A549 (cell line): ENCODE measurements at regions not wholly inside any gene's neighbourhood (a gene's known extent, or its start where the extent isn't known, plus 50 kb on each side); places are given as distances from the start of the nearest gene placed in this dataset.

ENCODE experiments used
- ATAC-seq, 2 experiments: fragments of 200-7000 bp in 1 of 2; fragments of >200 bp in 1 of 2; cut with Nextera tagmentation in 1 of 2; cut with Tn5 transposase in 1 of 2; 3 replicates each; pipeline versions ENCODE4 v1.8.0 to v1.9.1; 2018 to 2020; ENCODE audit warnings: mild to moderate bottlenecking in 1 of 2, moderate library complexity in 1 of 2
- CTCF ChIA-PET: fragments of 300-600 bp; sonication (Branson Sonifier 250); formaldehyde crosslinking; extraction: SDS; loops from one replicate; lab custom pipeline; 2021; ENCODE audit warnings: antibody characterized with exemption, inconsistent platforms; lab: Yijun Ruan, JAX
- POLR2A ChIA-PET: fragments of 350-600 bp; formaldehyde crosslinking; extraction: SDS; loops from one replicate; lab custom pipeline; 2021; ENCODE audit warnings: antibody characterized with exemption, inconsistent platforms; lab: Yijun Ruan, JAX
- DNase-seq, 2 experiments: peaks; one replicate each; pipeline versions ENCODE4 v3.0.0 to v3.0.0-alpha.2; 2011 to 2016; ENCODE audit warnings: low read depth in 1 of 2, low spot score in 1 of 2
- FAIRE-seq: peaks from 2 replicates; lab custom pipeline; 2011; peaks lifted over from hg19 to GRCh38; lab: Jason Lieb, UNC
- H3K27ac ChIP-seq, 2 experiments: fragments of >200 bp; sonication (Bioruptor Twin); formaldehyde crosslinking; 3 replicates each; pipeline ENCODE4 v1.5.1; 2016 to 2017
- H3K4me1 ChIP-seq: fragments of >200 bp; sonication (Bioruptor Twin); formaldehyde crosslinking; 3 replicates; pipeline ENCODE4 v1.6.1; 2016
- H3K4me2 ChIP-seq: fragments of >200 bp; sonication (Bioruptor Twin); formaldehyde crosslinking; 3 replicates; pipeline ENCODE4 v1.6.1; 2016
- H3K4me3 ChIP-seq: fragments of >200 bp; sonication (Bioruptor Twin); formaldehyde crosslinking; 3 replicates; pipeline ENCODE4 v1.5.1; 2016
- H3K9me3 ChIP-seq: fragments of >200 bp; sonication (Bioruptor Twin); formaldehyde crosslinking; 3 replicates; pipeline ENCODE4 v1.6.1; 2016
- CBX2 ChIP-seq: fragments of 200-600 bp; sonication (generic); IDR thresholded peaks from 2 replicates; pipeline ENCODE4 v1.6.1; 2016; ENCODE audit warnings: low read depth, mild to moderate bottlenecking, borderline replicate concordance
- CEBPB ChIP-seq, 2 experiments: fragments of >200 bp in 1 of 2; sonication (Bioruptor Twin) in 1 of 2; formaldehyde crosslinking in 1 of 2; IDR thresholded peaks; 2 replicates each; pipeline ENCODE4 v1.6.1; 2012 to 2016
- CHD4 ChIP-seq: fragments of 200-600 bp; sonication (generic); IDR thresholded peaks from 2 replicates; pipeline ENCODE4 v1.6.1; 2016; ENCODE audit warnings: antibody characterized with exemption, mild to moderate bottlenecking, borderline replicate concordance
- EHMT2 ChIP-seq: fragments of 200-600 bp; sonication (generic); IDR thresholded peaks from 2 replicates; pipeline ENCODE4 v1.6.1; 2016; ENCODE audit warnings: antibody characterized with exemption, low read depth, mild to moderate bottlenecking, moderate library complexity
- EP300 ChIP-seq, 2 experiments: fragments of >200 bp; sonication (Bioruptor Twin); formaldehyde crosslinking; IDR thresholded peaks; 2 replicates in 1 of 2; 3 replicates in 1 of 2; pipeline ENCODE4 v1.6.1; 2016 to 2017
- ESRRA ChIP-seq: fragments of 150-350 bp; IDR thresholded peaks from 2 replicates; pipeline ENCODE4 v1.6.1; 2014; ENCODE audit warnings: mild to moderate bottlenecking, low read length, borderline replicate concordance
- HDAC2 ChIP-seq: fragments of 200-600 bp; sonication (generic); IDR thresholded peaks from 2 replicates; pipeline ENCODE4 v1.6.1; 2016
- HOXA7 ChIP-seq: fragments of 250-450 bp; sonication (Bioruptor Pico); IDR thresholded peaks from 2 replicates; pipeline ENCODE4 v1.5.0; 2020; ENCODE audit warnings: mild to moderate bottlenecking, moderate library complexity
- HOXB13 ChIP-seq: fragments of 250-450 bp; sonication (Bioruptor Pico); IDR thresholded peaks from 2 replicates; pipeline ENCODE4 v1.5.0; 2020; ENCODE audit warnings: low read depth, mild to moderate bottlenecking, moderate library complexity
- HOXB5 ChIP-seq: fragments of 250-450 bp; sonication (Bioruptor Pico); IDR thresholded peaks from 2 replicates; pipeline ENCODE4 v1.5.0; 2020; ENCODE audit warnings: mild to moderate bottlenecking, moderate library complexity
- JUNB ChIP-seq: fragments of >200 bp; sonication (Bioruptor Twin); formaldehyde crosslinking; IDR thresholded peaks from 2 replicates; pipeline ENCODE4 v1.6.1; 2016
- KDM1A ChIP-seq: fragments of 200-600 bp; sonication (generic); IDR thresholded peaks from 2 replicates; pipeline ENCODE4 v1.6.1; 2016; ENCODE audit warnings: low read depth, mild to moderate bottlenecking
- KDM5A ChIP-seq: fragments of 200-600 bp; sonication (generic); IDR thresholded peaks from 2 replicates; pipeline ENCODE4 v1.6.1; 2016; ENCODE audit warnings: antibody characterized with exemption, mild to moderate bottlenecking
- MAFK ChIP-seq: fragments of 450-650 bp; IDR thresholded peaks from 2 replicates; pipeline ENCODE4 v1.6.1; 2014; ENCODE audit not compliant: partially characterized antibody
- MAZ ChIP-seq: fragments of 150-350 bp; IDR thresholded peaks from 2 replicates; pipeline ENCODE4 v1.6.1; 2014; ENCODE audit warnings: antibody characterized with exemption, low read depth, low read length, borderline replicate concordance
- NPAS2 ChIP-seq: fragments of 250-450 bp; sonication (Bioruptor Pico); IDR thresholded peaks from 2 replicates; pipeline ENCODE4 v1.8.0; 2022; ENCODE audit warnings: mild to moderate bottlenecking, moderate library complexity, borderline replicate concordance
- RARB ChIP-seq: fragments of 250-450 bp; sonication (Bioruptor Pico); IDR thresholded peaks from 2 replicates; pipeline ENCODE4 v1.8.0; 2021; ENCODE audit warnings: mild to moderate bottlenecking, moderate library complexity
- RFX5 ChIP-seq: fragments of 450-650 bp; IDR thresholded peaks from 2 replicates; pipeline ENCODE4 v1.7.1; 2014; ENCODE audit warnings: antibody characterized with exemption, mild to moderate bottlenecking, moderate library complexity
- TFCP2L1 ChIP-seq: fragments of 250-450 bp; sonication (Bioruptor Pico); IDR thresholded peaks from 2 replicates; pipeline ENCODE4 v1.5.0; 2021; ENCODE audit warnings: mild to moderate bottlenecking
- TP53 ChIP-seq: fragments of 250-450 bp; sonication (Bioruptor Pico); IDR thresholded peaks from 2 replicates; pipeline ENCODE4 v1.5.0; 2021; ENCODE audit warnings: mild to moderate bottlenecking, moderate library complexity
- WGBS: methylation state at CpG from one replicate; pipeline ENCODE4 v1.1.6; 2017; ENCODE audit errors: missing lambda C conversion rate; 5-methylcytosine and 5-hydroxymethylcytosine counted together
- TF ChIP-seq, protein P1 (sequence below): IDR thresholded peaks from 2 replicates; pipeline ENCODE4 v1.6.1; 2012
- TF ChIP-seq, protein P2 (sequence below): IDR thresholded peaks from 2 replicates; pipeline ENCODE4 v1.6.1; 2012; ENCODE audit warnings: low read depth, borderline replicate concordance
- TF ChIP-seq, protein P3 (sequence below): fragments of 250-450 bp; sonication (Bioruptor Pico); IDR thresholded peaks from 2 replicates; pipeline ENCODE4 v1.5.0; 2021; ENCODE audit warnings: mild to moderate bottlenecking, moderate library complexity, borderline replicate concordance
- TF ChIP-seq, protein P4 (sequence below): fragments of 200-600 bp; sonication (generic); IDR thresholded peaks from 2 replicates; pipeline ENCODE4 v1.6.1; 2016; ENCODE audit warnings: antibody characterized with exemption, mild to moderate bottlenecking, moderate library complexity

DNA sequence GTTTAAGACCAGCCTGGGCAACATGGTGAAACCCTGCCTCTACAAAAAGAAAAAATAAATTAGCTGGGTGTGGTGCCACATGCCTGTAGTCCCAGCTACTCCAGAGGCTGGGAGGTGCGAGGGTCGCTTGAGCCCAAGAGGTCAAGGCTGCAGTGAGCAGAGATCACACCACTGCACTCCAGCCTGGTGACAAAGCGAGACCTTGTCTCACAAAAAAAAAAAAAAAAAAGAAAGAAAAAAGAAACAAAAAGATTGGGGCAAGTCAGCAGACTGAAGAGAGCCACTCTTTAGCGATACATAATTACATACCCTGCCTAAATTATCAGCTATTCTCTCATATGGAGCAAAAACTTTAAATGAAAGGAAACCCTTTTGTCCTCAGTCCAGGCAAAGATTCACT, 53.6 kb upstream of the MAP3K13 start:
- POLR2A ChIA-PET: no interaction called here
- CTCF ChIA-PET: interaction anchor here (0.5 to 0.6 kb wide), 3 partner anchors 38 to 115 kb away, joined by 3 read pairs; no protein-coding TSS in a partner anchor

DNA sequence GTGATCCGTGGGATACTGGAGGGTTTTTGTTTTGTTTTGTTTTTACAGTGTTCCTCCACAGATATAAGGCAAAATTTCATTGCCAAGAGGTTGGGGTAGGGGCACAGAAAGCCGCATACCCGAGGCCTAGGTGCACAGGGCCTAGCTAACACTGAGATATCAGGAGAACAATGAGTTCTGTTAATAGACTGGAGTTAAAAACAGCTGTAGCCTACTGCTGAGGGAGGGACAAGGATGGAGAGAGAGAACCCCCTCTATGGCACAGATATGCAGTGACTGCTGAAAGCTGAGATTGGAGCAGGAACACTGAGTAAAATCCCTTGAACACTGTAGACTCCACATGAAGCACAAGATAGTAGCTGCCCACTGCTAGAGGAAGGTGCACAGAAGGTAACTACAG, 53.1 kb upstream of the MAP3K13 start:
- H3K27ac ChIP-seq: no peak overlapping the region
- DNase-seq (no peak), FAIRE-seq (no peak), ATAC-seq (no peak)
- no peak overlapping the region for H3K4me3 ChIP-seq
- POLR2A ChIA-PET: no interaction called here
- peaks cover 20% of the 10 kb centered on the region for H3K9me3 ChIP-seq
- WGBS: 80% methylated on average over 3 of the region's 3 CpGs
- CTCF ChIA-PET: interaction anchor here (0.5 to 0.6 kb wide), 3 partner anchors 38 to 115 kb away, joined by 3 read pairs; no protein-coding TSS in a partner anchor
- TF ChIP-seq NPAS2 (CRISPR knock-in tag) (no peak), EP300 (IDR thresholded peaks at IDR 0.05) (no peak)
- TF ChIP-seq, protein P1, sequence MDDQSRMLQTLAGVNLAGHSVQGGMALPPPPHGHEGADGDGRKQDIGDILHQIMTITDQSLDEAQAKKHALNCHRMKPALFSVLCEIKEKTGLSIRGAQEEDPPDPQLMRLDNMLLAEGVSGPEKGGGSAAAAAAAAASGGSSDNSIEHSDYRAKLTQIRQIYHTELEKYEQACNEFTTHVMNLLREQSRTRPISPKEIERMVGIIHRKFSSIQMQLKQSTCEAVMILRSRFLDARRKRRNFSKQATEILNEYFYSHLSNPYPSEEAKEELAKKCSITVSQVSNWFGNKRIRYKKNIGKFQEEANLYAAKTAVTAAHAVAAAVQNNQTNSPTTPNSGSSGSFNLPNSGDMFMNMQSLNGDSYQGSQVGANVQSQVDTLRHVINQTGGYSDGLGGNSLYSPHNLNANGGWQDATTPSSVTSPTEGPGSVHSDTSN: no peak
- TF ChIP-seq, all 56 proteins: peak for 0
- Histone ChIP-seq H3K4me1 (no peaks in the 10 kb centered on the region), H3K4me2 (no peak overlapping the region)

More for the DNA sequence above, 53.6 kb upstream of the MAP3K13 start:
- WGBS: 49% methylated on average over 3 of the region's 4 CpGs
- Histone ChIP-seq H3K4me1 (no peaks in the 10 kb centered on the region), H3K9me3 (peaks cover 20% of the 10 kb centered on the region), H3K4me2 (no peak overlapping the region)
- ATAC-seq: no peak
- FAIRE-seq: no peak
- DNase-seq: no peak
- no peak for TF ChIP-seq TP53 (CRISPR knock-in tag)
- TF ChIP-seq, protein P2, sequence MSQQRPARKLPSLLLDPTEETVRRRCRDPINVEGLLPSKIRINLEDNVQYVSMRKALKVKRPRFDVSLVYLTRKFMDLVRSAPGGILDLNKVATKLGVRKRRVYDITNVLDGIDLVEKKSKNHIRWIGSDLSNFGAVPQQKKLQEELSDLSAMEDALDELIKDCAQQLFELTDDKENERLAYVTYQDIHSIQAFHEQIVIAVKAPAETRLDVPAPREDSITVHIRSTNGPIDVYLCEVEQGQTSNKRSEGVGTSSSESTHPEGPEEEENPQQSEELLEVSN: no peak
- TF ChIP-seq HDAC2: no peak
- no peak for TF ChIP-seq KDM5A
- TF ChIP-seq RARB (CRISPR knock-in tag): no peak
- TF ChIP-seq, protein P1: no peak
- TF ChIP-seq HOXB13 (CRISPR knock-in tag): no peak
- TF ChIP-seq CBX2: no peak
- TF ChIP-seq EHMT2: no peak
- TF ChIP-seq HOXA7 (CRISPR knock-in tag): no peak
- no peak for TF ChIP-seq CHD4
- no peak for TF ChIP-seq KDM1A
- TF ChIP-seq MAZ: no peak
- no peak for TF ChIP-seq NPAS2 (CRISPR knock-in tag)
- no peak for TF ChIP-seq TFCP2L1 (CRISPR knock-in tag)
- TF ChIP-seq, all 56 proteins: peak for 0
- Histone ChIP-seq H3K4me3 (no peak overlapping the region), H3K27ac (no peak overlapping the region)

DNA sequence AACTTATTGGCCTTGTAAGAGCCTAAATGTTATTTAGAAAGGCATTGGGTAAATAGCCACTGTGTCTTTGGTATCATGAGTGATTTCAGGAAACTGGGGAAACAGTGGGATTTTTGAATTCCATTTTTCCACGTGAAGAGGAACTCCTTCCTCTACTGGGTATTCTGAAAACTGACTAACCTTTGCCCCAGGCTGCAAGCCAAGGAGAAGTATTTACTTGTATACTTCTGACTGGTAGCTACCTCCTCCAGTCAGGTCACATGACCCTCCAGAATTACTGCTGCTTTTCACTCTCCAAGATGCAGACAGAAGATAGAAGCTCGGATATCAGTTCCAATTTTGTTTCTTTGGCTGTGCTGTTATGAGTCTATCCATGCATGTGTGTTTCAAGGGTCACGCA, 50.9 kb upstream of the MAP3K13 start:
- WGBS: 66% methylated on average over 3 of the region's 3 CpGs
- no peak for ATAC-seq
- Histone ChIP-seq H3K4me1 (peaks cover 11% of the 10 kb centered on the region), H3K9me3 (peaks cover 19% of the 10 kb centered on the region), H3K4me3 (no peak overlapping the region), H3K27ac (no peak overlapping the region), H3K4me2 (no peak overlapping the region)
- no peak for DNase-seq
- FAIRE-seq: no peak
- CTCF ChIA-PET: no interaction called here
- POLR2A ChIA-PET: no interaction called here
- TF ChIP-seq CEBPB (IDR thresholded peaks at IDR 0.05) (no peak), RFX5 (no peak), HOXB13 (CRISPR knock-in tag) (no peak), KDM1A (no peak), RARB (CRISPR knock-in tag) (no peak), HOXB5 (CRISPR knock-in tag) (no peak), EHMT2 (no peak), ESRRA (no peak), JUNB (no peak), MAFK (no peak)
- TF ChIP-seq, protein P3, sequence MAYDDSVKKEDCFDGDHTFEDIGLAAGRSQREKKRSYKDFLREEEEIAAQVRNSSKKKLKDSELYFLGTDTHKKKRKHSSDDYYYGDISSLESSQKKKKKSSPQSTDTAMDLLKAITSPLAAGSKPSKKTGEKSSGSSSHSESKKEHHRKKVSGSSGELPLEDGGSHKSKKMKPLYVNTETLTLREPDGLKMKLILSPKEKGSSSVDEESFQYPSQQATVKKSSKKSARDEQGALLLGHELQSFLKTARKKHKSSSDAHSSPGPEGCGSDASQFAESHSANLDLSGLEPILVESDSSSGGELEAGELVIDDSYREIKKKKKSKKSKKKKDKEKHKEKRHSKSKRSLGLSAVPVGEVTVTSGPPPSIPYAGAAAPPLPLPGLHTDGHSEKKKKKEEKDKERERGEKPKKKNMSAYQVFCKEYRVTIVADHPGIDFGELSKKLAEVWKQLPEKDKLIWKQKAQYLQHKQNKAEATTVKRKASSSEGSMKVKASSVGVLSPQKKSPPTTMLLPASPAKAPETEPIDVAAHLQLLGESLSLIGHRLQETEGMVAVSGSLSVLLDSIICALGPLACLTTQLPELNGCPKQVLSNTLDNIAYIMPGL (CRISPR knock-in tag): no peak
- TF ChIP-seq, protein P4, sequence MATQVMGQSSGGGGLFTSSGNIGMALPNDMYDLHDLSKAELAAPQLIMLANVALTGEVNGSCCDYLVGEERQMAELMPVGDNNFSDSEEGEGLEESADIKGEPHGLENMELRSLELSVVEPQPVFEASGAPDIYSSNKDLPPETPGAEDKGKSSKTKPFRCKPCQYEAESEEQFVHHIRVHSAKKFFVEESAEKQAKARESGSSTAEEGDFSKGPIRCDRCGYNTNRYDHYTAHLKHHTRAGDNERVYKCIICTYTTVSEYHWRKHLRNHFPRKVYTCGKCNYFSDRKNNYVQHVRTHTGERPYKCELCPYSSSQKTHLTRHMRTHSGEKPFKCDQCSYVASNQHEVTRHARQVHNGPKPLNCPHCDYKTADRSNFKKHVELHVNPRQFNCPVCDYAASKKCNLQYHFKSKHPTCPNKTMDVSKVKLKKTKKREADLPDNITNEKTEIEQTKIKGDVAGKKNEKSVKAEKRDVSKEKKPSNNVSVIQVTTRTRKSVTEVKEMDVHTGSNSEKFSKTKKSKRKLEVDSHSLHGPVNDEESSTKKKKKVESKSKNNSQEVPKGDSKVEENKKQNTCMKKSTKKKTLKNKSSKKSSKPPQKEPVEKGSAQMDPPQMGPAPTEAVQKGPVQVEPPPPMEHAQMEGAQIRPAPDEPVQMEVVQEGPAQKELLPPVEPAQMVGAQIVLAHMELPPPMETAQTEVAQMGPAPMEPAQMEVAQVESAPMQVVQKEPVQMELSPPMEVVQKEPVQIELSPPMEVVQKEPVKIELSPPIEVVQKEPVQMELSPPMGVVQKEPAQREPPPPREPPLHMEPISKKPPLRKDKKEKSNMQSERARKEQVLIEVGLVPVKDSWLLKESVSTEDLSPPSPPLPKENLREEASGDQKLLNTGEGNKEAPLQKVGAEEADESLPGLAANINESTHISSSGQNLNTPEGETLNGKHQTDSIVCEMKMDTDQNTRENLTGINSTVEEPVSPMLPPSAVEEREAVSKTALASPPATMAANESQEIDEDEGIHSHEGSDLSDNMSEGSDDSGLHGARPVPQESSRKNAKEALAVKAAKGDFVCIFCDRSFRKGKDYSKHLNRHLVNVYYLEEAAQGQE: no peak
